DOHH2 (cell line): ENCODE measurements at regions not wholly inside any gene's neighbourhood (a gene's known extent, or its start where the extent isn't known, plus 50 kb on each side); places are given as distances from the start of the nearest gene placed in this dataset.
"Not testable (repeated sequence)": the region's sequence is repeated elsewhere in the genome, so short reads cannot be mapped to it uniquely, and the experiment has no call there.

Source experiments
- H3F3A ChIP-seq: fragments of 200-600 bp; sonication (generic), shearing (Covaris generic); 2 replicates; pipeline ENCODE4 v1.6.0; 2016; ENCODE audit warnings: antibody characterized with exemption, mild to moderate bottlenecking; ENCODE audit not compliant: control insufficient read depth, insufficient read depth
- H3K27ac ChIP-seq: fragments of 200-600 bp; sonication (generic); 2 replicates; pipeline ENCODE4 v1.5.1; 2014; ENCODE audit warnings: low read depth, mild to moderate bottlenecking, low read length, moderate library complexity
- H3K27me3 ChIP-seq: fragments of 200-600 bp; sonication (generic); 2 replicates; pipeline ENCODE4 v1.6.1; 2014; ENCODE audit warnings: mild to moderate bottlenecking, low read length, mixed read lengths; ENCODE audit not compliant: control insufficient read depth
- H3K36me3 ChIP-seq: fragments of 200-600 bp; sonication (generic); 2 replicates; pipeline ENCODE4 v1.6.1; 2014; ENCODE audit warnings: mild to moderate bottlenecking, low read length, moderate library complexity, mixed read lengths; ENCODE audit not compliant: control insufficient read depth
- H3K4me1 ChIP-seq: fragments of 200-600 bp; sonication (generic); 2 replicates; pipeline ENCODE4 v1.6.1; 2014; ENCODE audit warnings: mild to moderate bottlenecking, low read length, mixed read lengths; ENCODE audit not compliant: control insufficient read depth
- H3K4me2 ChIP-seq: fragments of 200-600 bp; sonication (generic); 2 replicates; pipeline ENCODE4 v1.6.0; 2014; ENCODE audit warnings: mild to moderate bottlenecking, low read length, moderate library complexity
- H3K4me3 ChIP-seq: fragments of 200-600 bp; sonication (generic); 2 replicates; pipeline ENCODE4 v1.5.1; 2014; ENCODE audit warnings: mild to moderate bottlenecking, low read length, mixed read lengths
- H3K79me2 ChIP-seq: fragments of 200-600 bp; sonication (generic); 2 replicates; pipeline ENCODE4 v1.6.1; 2014; ENCODE audit warnings: mild to moderate bottlenecking, low read length, mixed read lengths; ENCODE audit not compliant: control insufficient read depth
- H3K9me2 ChIP-seq: fragments of 200-600 bp; sonication (generic); replicated peaks from 2 replicates; pipeline ENCODE4 v1.6.1; 2014; ENCODE audit warnings: mild to moderate bottlenecking, low read length, mixed read lengths; ENCODE audit not compliant: control insufficient read depth
- H3K9me3 ChIP-seq: fragments of 200-600 bp; sonication (generic); 2 replicates; pipeline ENCODE4 v1.6.1; 2014; ENCODE audit warnings: antibody characterized with exemption, low read length, mixed read lengths; ENCODE audit not compliant: control insufficient read depth, insufficient read depth
- H4K20me1 ChIP-seq: fragments of 200-600 bp; sonication (generic); 2 replicates; pipeline ENCODE4 v1.6.0; 2014; ENCODE audit warnings: low read depth, mild to moderate bottlenecking, antibody characterized with exemption, low read length, moderate library complexity; ENCODE audit not compliant: control insufficient read depth, insufficient read depth
- CTCF ChIP-seq: fragments of 200-600 bp; sonication (generic); IDR thresholded peaks from one replicate; pipeline ENCODE4 v1.5.1; 2014; ENCODE audit warnings: antibody characterized with exemption, mild to moderate bottlenecking, low read depth, low read length; ENCODE audit not compliant: poor library complexity, severe bottlenecking
- EZH2phosphoT487 ChIP-seq: fragments of 200-600 bp; sonication (generic); IDR thresholded peaks from 2 replicates; pipeline ENCODE4 v1.6.1; 2017; ENCODE audit warnings: borderline replicate concordance, mild to moderate bottlenecking, antibody characterized with exemption, low read length, moderate library complexity, mixed read lengths

- Histone ChIP-seq H3K36me3 (no peaks in the 10 kb centered on the region), H3K9me3 (no peaks in the 10 kb centered on the region), H3F3A (no peaks in the 10 kb centered on the region), H4K20me1 (no peaks in the 10 kb centered on the region), H3K9me2 (no peaks in the 10 kb centered on the region), H3K4me1 (0 out of 2 replicates have a peak, but pooled peaks cover 3% of the 10 kb centered on the region), H3K27ac (no peak overlapping the region), H3K27me3 (no peaks in the 10 kb centered on the region), H3K4me3 (no peak overlapping the region), H3K4me2 (no peak overlapping the region), H3K79me2 (no peaks in the 10 kb centered on the region)
- peak; percentile 8 for TF ChIP-seq CTCF
- no peak for TF ChIP-seq EZH2phosphoT487
These were observed 60.9 kb upstream of the KCNQ5 start for GRCh38 chr6:72560721-72561593.

GRCh38 chr6:72561629-72562028, 60.2 kb upstream of the KCNQ5 start:
- Histone ChIP-seq H3K4me1 (no peaks in the 10 kb centered on the region), H3F3A (no peaks in the 10 kb centered on the region), H3K36me3 (no peaks in the 10 kb centered on the region), H3K4me2 (no peak overlapping the region), H3K4me3 (no peak overlapping the region), H3K9me3 (no peaks in the 10 kb centered on the region), H3K79me2 (no peaks in the 10 kb centered on the region), H3K9me2 (no peaks in the 10 kb centered on the region), H4K20me1 (no peaks in the 10 kb centered on the region), H3K27me3 (no peaks in the 10 kb centered on the region), H3K27ac (no peak overlapping the region)
- TF ChIP-seq EZH2phosphoT487 (no peak), CTCF (no peak)

GRCh38 chr6:72564231-72564630, 57.6 kb upstream of the KCNQ5 start:
- Histone ChIP-seq H3K9me2 (no peaks in the 10 kb centered on the region), H3K4me3 (no peak overlapping the region), H3K27ac (no peak overlapping the region), H3K9me3 (no peaks in the 10 kb centered on the region), H4K20me1 (no peaks in the 10 kb centered on the region), H3K27me3 (no peaks in the 10 kb centered on the region), H3K79me2 (no peaks in the 10 kb centered on the region), H3K4me2 (no peak overlapping the region), H3K4me1 (no peaks in the 10 kb centered on the region), H3K36me3 (no peaks in the 10 kb centered on the region), H3F3A (no peaks in the 10 kb centered on the region)
- TF ChIP-seq CTCF: no peak
- TF ChIP-seq EZH2phosphoT487: no peak

GRCh38 chr6:72571993-72572392, 49.9 kb upstream of the KCNQ5 start:
- H3K27me3 ChIP-seq, H4K20me1 ChIP-seq, H3K9me2 ChIP-seq, H3K4me2 ChIP-seq, H3K36me3 ChIP-seq, H3K4me1 ChIP-seq, H3K79me2 ChIP-seq, H3K9me3 ChIP-seq, H3K27ac ChIP-seq, H3F3A ChIP-seq, H3K4me3 ChIP-seq: not testable (repeated sequence)
